SK-N-SH treated with all-trans-retinoic acid at 6 μM for 48 hours (cell line): ENCODE measurements at regions not wholly inside any gene's neighbourhood (a gene's known extent, or its start where the extent isn't known, plus 50 kb on each side); places are given as distances from the start of the nearest gene placed in this dataset.

Experiments used
- ATAC-seq: fragments of 200-7000 bp; cut with Tn5 transposase; 3 replicates; pipeline ENCODE4 v1.9.1; 2020; ENCODE audit warnings: mild to moderate bottlenecking, moderate library complexity
- ARNTL ChIP-seq: fragments of 450-650 bp; formaldehyde crosslinking; IDR thresholded peaks from 2 replicates; pipeline ENCODE4 v1.5.0; 2020; ENCODE audit warnings: low read depth, mild to moderate bottlenecking, moderate library complexity, borderline replicate concordance
- BACH2 ChIP-seq: fragments of 250-450 bp; sonication (Bioruptor Pico); IDR thresholded peaks from 2 replicates; pipeline ENCODE4 v1.9.0; 2021; ENCODE audit warnings: mild to moderate bottlenecking, borderline replicate concordance
- CSDC2 ChIP-seq: fragments of 250-450 bp; sonication (Bioruptor Pico); IDR thresholded peaks from 2 replicates; pipeline ENCODE4 v1.5.0; 2020; ENCODE audit warnings: mild to moderate bottlenecking, moderate library complexity
- ESRRG ChIP-seq: fragments of 250-450 bp; sonication (Bioruptor Pico); IDR thresholded peaks from 2 replicates; pipeline ENCODE4 v1.6.1; 2021; ENCODE audit warnings: mild to moderate bottlenecking
- ISL1 ChIP-seq: fragments of 250-450 bp; sonication (Bioruptor Pico); IDR thresholded peaks from 2 replicates; pipeline ENCODE4 v2.1.2; 2022; ENCODE audit warnings: mild to moderate bottlenecking, moderate library complexity
- OSR1 ChIP-seq: fragments of 250-450 bp; sonication (Bioruptor Pico); IDR thresholded peaks from 2 replicates; pipeline ENCODE4 v1.8.0; 2022; ENCODE audit warnings: moderate library complexity, mild to moderate bottlenecking, inconsistent platforms
- PPARA ChIP-seq: fragments of 250-450 bp; sonication (Bioruptor Pico); IDR thresholded peaks from 2 replicates; pipeline ENCODE4 v1.5.0; 2020; ENCODE audit warnings: mild to moderate bottlenecking, borderline replicate concordance
- RARB ChIP-seq: fragments of 250-450 bp; sonication (Bioruptor Pico); IDR thresholded peaks from 2 replicates; pipeline ENCODE4 v1.8.0; 2021; ENCODE audit warnings: mild to moderate bottlenecking, moderate library complexity
- SNAI2 ChIP-seq: fragments of 250-450 bp; sonication (Bioruptor Pico); IDR thresholded peaks from 2 replicates; pipeline ENCODE4 v1.5.0; 2020; ENCODE audit warnings: mild to moderate bottlenecking, moderate library complexity
- TCF4 ChIP-seq: fragments of 250-450 bp; sonication (Bioruptor Pico); IDR thresholded peaks from 2 replicates; pipeline ENCODE4 v1.8.0; 2021; ENCODE audit warnings: mild to moderate bottlenecking, moderate library complexity, borderline replicate concordance
- TOX ChIP-seq: fragments of 250-450 bp; sonication (Bioruptor Pico); IDR thresholded peaks from 2 replicates; pipeline ENCODE4 v1.8.0; 2021; ENCODE audit warnings: mild to moderate bottlenecking, moderate library complexity, borderline replicate concordance
- ZC3H10 ChIP-seq: fragments of 250-450 bp; sonication (Bioruptor Pico); IDR thresholded peaks from 2 replicates; pipeline ENCODE4 v1.5.1; 2021; ENCODE audit warnings: mild to moderate bottlenecking, moderate library complexity
- ZFP3 ChIP-seq: fragments of 250-450 bp; sonication (Bioruptor Pico); IDR thresholded peaks from 2 replicates; pipeline ENCODE4 v1.5.0; 2020; ENCODE audit warnings: mild to moderate bottlenecking, moderate library complexity
- ZNF565 ChIP-seq: fragments of 450-650 bp; formaldehyde crosslinking; conservative IDR thresholded peaks from 2 replicates; pipeline ENCODE4 v1.5.0; 2020; ENCODE audit warnings: low read depth, mild to moderate bottlenecking, moderate library complexity
- ZNF70 ChIP-seq: fragments of 450-650 bp; formaldehyde crosslinking; IDR thresholded peaks from 2 replicates; pipeline ENCODE4 v1.5.0; 2020; ENCODE audit warnings: mild to moderate bottlenecking, moderate library complexity
- ZNF8 ChIP-seq: fragments of 450-650 bp; formaldehyde crosslinking; IDR thresholded peaks from 2 replicates; pipeline ENCODE4 v1.5.0; 2020; ENCODE audit warnings: mild to moderate bottlenecking, moderate library complexity
- TF ChIP-seq, protein P1 (sequence below): fragments of 250-450 bp; sonication (Bioruptor Pico); IDR thresholded peaks from 2 replicates; pipeline ENCODE4 v1.5.1; 2020; ENCODE audit warnings: low read depth, mild to moderate bottlenecking, moderate library complexity
- TF ChIP-seq, protein P2 (sequence below): fragments of 250-450 bp; sonication (Bioruptor Pico); IDR thresholded peaks from 2 replicates; pipeline ENCODE4 v1.8.0; 2020; ENCODE audit warnings: mild to moderate bottlenecking, moderate library complexity, borderline replicate concordance
- TF ChIP-seq, protein P3 (sequence below): fragments of 250-450 bp; sonication (Bioruptor Pico); IDR thresholded peaks from 2 replicates; pipeline ENCODE4 v1.8.0; 2021; ENCODE audit warnings: low read depth, mild to moderate bottlenecking, moderate library complexity, borderline replicate concordance
- TF ChIP-seq, protein P4 (sequence below): fragments of 250-450 bp; sonication (Bioruptor Pico); IDR thresholded peaks from 2 replicates; pipeline ENCODE4 v1.5.1; 2021; ENCODE audit warnings: mild to moderate bottlenecking, moderate library complexity
- TF ChIP-seq, protein P5 (sequence below): fragments of 250-450 bp; sonication (Bioruptor Pico); IDR thresholded peaks from 2 replicates; pipeline ENCODE4 v1.5.0; 2020; ENCODE audit warnings: mild to moderate bottlenecking, moderate library complexity

DNA sequence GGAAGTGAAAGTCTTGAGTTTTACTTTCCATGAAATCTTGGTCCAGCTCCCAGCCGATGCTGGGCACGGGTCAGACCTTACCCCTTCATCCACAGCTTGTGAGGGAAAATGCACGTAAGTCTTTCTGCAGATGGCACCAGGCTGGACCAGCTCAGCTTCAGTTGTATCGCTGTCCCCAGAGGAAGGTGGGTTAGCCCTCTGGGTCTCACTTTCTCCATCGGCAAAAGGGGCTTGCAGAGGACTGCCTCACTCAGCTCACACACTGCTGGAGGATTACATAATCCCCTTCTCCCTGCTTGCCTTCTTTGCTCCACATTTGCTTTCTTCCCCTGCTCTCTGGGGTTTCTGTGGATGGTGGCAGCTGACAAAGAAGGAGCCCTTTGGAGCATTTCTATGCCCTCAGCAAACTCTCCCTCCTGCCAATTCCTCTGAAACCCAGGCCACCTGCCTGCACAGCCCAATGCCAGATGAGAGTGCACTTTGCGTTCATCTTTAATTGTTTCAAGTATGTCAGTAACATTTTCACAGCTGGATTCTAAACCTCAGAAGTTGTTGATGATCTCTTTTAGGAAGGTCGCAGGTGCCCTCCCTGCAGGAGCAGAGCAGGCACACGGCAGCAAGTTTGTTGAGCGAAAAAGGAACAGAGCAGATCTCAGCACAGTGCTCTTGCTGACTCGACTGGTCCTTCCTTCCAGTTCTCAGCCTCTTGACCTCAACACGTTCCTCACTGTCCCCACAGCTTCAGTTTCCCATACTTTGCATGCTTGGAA is 155.6 kb upstream of the GLI2 start (continued):
- TF ChIP-seq, protein P1, sequence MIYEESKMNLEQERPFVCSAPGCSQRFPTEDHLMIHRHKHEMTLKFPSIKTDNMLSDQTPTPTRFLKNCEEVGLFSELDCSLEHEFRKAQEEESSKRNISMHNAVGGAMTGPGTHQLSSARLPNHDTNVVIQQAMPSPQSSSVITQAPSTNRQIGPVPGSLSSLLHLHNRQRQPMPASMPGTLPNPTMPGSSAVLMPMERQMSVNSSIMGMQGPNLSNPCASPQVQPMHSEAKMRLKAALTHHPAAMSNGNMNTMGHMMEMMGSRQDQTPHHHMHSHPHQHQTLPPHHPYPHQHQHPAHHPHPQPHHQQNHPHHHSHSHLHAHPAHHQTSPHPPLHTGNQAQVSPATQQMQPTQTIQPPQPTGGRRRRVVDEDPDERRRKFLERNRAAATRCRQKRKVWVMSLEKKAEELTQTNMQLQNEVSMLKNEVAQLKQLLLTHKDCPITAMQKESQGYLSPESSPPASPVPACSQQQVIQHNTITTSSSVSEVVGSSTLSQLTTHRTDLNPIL (CRISPR knock-in tag) = no peak

DNA sequence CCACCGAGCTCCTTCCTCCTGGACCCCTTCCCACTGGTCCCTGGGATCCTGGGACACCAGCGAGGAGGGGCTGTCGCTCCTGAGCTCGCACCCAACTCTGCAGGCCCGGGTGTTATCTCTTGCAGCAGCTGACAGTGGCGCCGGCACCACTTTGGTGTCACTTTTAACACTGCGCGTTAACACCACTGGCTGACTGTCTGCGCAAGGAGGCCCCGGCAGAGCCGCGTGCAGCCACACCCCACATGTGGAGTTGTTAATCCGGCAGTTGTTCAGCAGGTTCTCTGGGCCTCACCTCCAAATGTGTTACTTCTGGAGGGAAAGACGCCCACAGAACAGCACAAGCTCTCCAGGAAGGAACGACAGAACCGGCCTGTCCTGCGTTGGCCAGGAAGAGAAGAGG is 155.0 kb upstream of the GLI2 start:
- ATAC-seq = no peak
- TF ChIP-seq, protein P2, sequence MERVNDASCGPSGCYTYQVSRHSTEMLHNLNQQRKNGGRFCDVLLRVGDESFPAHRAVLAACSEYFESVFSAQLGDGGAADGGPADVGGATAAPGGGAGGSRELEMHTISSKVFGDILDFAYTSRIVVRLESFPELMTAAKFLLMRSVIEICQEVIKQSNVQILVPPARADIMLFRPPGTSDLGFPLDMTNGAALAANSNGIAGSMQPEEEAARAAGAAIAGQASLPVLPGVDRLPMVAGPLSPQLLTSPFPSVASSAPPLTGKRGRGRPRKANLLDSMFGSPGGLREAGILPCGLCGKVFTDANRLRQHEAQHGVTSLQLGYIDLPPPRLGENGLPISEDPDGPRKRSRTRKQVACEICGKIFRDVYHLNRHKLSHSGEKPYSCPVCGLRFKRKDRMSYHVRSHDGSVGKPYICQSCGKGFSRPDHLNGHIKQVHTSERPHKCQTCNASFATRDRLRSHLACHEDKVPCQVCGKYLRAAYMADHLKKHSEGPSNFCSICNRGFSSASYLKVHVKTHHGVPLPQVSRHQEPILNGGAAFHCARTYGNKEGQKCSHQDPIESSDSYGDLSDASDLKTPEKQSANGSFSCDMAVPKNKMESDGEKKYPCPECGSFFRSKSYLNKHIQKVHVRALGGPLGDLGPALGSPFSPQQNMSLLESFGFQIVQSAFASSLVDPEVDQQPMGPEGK (CRISPR knock-in tag) = no peak
- no peak for TF ChIP-seq CSDC2 (CRISPR knock-in tag)
- no peak for TF ChIP-seq ISL1 (CRISPR knock-in tag)
- TF ChIP-seq SNAI2 (CRISPR knock-in tag) = no peak
- TF ChIP-seq ZNF8 (CRISPR knock-in tag) = no peak
- no peak for TF ChIP-seq RARB (CRISPR knock-in tag)
- TF ChIP-seq OSR1 (CRISPR knock-in tag) = no peak
- no peak for TF ChIP-seq ESRRG (CRISPR knock-in tag)
- TF ChIP-seq ZFP3 = no peak
- TF ChIP-seq TOX (CRISPR knock-in tag) = no peak
- TF ChIP-seq, protein P3, sequence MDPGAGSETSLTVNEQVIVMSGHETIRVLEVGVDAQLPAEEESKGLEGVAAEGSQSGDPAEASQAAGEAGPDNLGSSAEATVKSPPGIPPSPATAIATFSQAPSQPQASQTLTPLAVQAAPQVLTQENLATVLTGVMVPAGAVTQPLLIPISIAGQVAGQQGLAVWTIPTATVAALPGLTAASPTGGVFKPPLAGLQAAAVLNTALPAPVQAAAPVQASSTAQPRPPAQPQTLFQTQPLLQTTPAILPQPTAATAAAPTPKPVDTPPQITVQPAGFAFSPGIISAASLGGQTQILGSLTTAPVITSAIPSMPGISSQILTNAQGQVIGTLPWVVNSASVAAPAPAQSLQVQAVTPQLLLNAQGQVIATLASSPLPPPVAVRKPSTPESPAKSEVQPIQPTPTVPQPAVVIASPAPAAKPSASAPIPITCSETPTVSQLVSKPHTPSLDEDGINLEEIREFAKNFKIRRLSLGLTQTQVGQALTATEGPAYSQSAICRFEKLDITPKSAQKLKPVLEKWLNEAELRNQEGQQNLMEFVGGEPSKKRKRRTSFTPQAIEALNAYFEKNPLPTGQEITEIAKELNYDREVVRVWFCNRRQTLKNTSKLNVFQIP = no peak
- TF ChIP-seq TCF4 (CRISPR knock-in tag) = no peak
- TF ChIP-seq, protein P4, sequence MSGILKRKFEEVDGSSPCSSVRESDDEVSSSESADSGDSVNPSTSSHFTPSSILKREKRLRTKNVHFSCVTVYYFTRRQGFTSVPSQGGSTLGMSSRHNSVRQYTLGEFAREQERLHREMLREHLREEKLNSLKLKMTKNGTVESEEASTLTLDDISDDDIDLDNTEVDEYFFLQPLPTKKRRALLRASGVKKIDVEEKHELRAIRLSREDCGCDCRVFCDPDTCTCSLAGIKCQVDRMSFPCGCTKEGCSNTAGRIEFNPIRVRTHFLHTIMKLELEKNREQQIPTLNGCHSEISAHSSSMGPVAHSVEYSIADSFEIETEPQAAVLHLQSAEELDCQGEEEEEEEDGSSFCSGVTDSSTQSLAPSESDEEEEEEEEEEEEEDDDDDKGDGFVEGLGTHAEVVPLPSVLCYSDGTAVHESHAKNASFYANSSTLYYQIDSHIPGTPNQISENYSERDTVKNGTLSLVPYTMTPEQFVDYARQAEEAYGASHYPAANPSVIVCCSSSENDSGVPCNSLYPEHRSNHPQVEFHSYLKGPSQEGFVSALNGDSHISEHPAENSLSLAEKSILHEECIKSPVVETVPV (CRISPR knock-in tag) = no peak
- no peak for TF ChIP-seq ARNTL (CRISPR knock-in tag)
- no peak for TF ChIP-seq ZNF565 (CRISPR knock-in tag)

DNA sequence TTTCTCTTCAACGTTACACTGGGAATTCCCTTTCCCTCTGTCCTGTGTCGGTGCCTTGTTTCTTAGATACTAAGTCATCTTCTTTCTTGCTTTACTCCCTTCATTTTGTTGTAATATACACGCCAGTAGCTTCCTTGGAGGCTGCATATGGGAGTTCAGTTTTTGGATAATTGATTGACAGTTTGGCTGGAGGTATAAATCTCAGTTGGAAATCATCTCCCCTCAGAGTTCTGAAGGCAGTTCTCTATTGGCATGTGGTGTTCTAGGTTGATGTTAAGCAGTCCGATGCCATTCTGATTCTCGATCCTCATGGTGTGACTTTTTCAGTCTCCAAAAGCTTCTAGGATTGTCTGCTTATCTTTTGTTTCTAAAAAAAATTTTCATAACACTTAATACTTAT is 152.5 kb upstream of the GLI2 start:
- no peak for TF ChIP-seq ARNTL (CRISPR knock-in tag)
- TF ChIP-seq, protein P1 (CRISPR knock-in tag) = no peak
- TF ChIP-seq, protein P2 (CRISPR knock-in tag) = no peak
- TF ChIP-seq ZC3H10 (CRISPR knock-in tag) = no peak
- no peak for TF ChIP-seq ZNF70 (CRISPR knock-in tag)
- no peak for TF ChIP-seq RARB (CRISPR knock-in tag)
- TF ChIP-seq, protein P5, sequence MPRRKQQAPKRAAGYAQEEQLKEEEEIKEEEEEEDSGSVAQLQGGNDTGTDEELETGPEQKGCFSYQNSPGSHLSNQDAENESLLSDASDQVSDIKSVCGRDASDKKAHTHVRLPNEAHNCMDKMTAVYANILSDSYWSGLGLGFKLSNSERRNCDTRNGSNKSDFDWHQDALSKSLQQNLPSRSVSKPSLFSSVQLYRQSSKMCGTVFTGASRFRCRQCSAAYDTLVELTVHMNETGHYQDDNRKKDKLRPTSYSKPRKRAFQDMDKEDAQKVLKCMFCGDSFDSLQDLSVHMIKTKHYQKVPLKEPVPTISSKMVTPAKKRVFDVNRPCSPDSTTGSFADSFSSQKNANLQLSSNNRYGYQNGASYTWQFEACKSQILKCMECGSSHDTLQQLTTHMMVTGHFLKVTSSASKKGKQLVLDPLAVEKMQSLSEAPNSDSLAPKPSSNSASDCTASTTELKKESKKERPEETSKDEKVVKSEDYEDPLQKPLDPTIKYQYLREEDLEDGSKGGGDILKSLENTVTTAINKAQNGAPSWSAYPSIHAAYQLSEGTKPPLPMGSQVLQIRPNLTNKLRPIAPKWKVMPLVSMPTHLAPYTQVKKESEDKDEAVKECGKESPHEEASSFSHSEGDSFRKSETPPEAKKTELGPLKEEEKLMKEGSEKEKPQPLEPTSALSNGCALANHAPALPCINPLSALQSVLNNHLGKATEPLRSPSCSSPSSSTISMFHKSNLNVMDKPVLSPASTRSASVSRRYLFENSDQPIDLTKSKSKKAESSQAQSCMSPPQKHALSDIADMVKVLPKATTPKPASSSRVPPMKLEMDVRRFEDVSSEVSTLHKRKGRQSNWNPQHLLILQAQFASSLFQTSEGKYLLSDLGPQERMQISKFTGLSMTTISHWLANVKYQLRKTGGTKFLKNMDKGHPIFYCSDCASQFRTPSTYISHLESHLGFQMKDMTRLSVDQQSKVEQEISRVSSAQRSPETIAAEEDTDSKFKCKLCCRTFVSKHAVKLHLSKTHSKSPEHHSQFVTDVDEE (CRISPR knock-in tag) = no peak
- no peak for TF ChIP-seq OSR1 (CRISPR knock-in tag)
- no peak for TF ChIP-seq BACH2 (CRISPR knock-in tag)
- no peak for TF ChIP-seq ZNF565 (CRISPR knock-in tag)
- no peak for TF ChIP-seq TCF4 (CRISPR knock-in tag)
- TF ChIP-seq PPARA = no peak
- no peak for ATAC-seq
